HEK293T (cell line): ENCODE measurements at regions not wholly inside any gene's neighbourhood (a gene's known extent, or its start where the extent isn't known, plus 50 kb on each side); places are given as distances from the start of the nearest gene placed in this dataset.

Source experiments
- CTCF ChIA-PET: fragments of 350-600 bp; formaldehyde crosslinking; extraction: SDS; loops from one replicate; lab custom pipeline; 2021; ENCODE audit warnings: antibody characterized with exemption, inconsistent platforms; lab: Yijun Ruan, JAX
- POLR2A ChIA-PET: fragments of 350-600 bp; formaldehyde crosslinking; extraction: SDS; loops from one replicate; lab custom pipeline; 2020; ENCODE audit warnings: antibody characterized with exemption, inconsistent platforms; lab: Yijun Ruan, JAX
- DNase-seq: peaks from one replicate; pipeline ENCODE4 v3.0.0; 2012; ENCODE audit warnings: mixed read lengths; ENCODE audit errors: extremely low spot score
- ARNT ChIP-seq: fragments of 450-650 bp; IDR thresholded peaks from 2 replicates; pipeline ENCODE4 v1.6.1; 2017; ENCODE audit warnings: mild to moderate bottlenecking
- BHLHE40 ChIP-seq: fragments of 450-650 bp; IDR thresholded peaks from 2 replicates; pipeline ENCODE4 v1.6.1; 2016; ENCODE audit warnings: mild to moderate bottlenecking, moderate library complexity, borderline replicate concordance
- CTBP1 ChIP-seq: fragments of 450-650 bp; IDR thresholded peaks from 2 replicates; pipeline ENCODE4 v1.6.1; 2016; ENCODE audit warnings: borderline replicate concordance
- ELF4 ChIP-seq: fragments of 450-650 bp; IDR thresholded peaks from 2 replicates; pipeline ENCODE4 v1.6.1; 2017; ENCODE audit warnings: antibody characterized with exemption
- FOXA1 ChIP-seq: fragments of 450-650 bp; IDR thresholded peaks from 2 replicates; pipeline ENCODE4 v1.6.1; 2016; ENCODE audit warnings: mild to moderate bottlenecking
- FOXK2 ChIP-seq: fragments of 450-650 bp; IDR thresholded peaks from 2 replicates; pipeline ENCODE4 v1.6.1; 2016; ENCODE audit warnings: mild to moderate bottlenecking
- FOXM1 ChIP-seq: fragments of 450-650 bp; IDR thresholded peaks from 2 replicates; pipeline ENCODE4 v1.6.1; 2017; ENCODE audit warnings: mild to moderate bottlenecking, borderline replicate concordance
- HDGF ChIP-seq: fragments of 450-650 bp; IDR thresholded peaks from 2 replicates; pipeline ENCODE4 v1.6.1; 2017; ENCODE audit warnings: antibody characterized with exemption, borderline replicate concordance
- L3MBTL2 ChIP-seq: fragments of 450-650 bp; conservative IDR thresholded peaks from 2 replicates; pipeline ENCODE4 v1.6.1; 2016; ENCODE audit warnings: mild to moderate bottlenecking
- LEF1 ChIP-seq: fragments of 450-650 bp; IDR thresholded peaks from 2 replicates; pipeline ENCODE4 v1.6.1; 2017; ENCODE audit warnings: mild to moderate bottlenecking, borderline replicate concordance
- NFRKB ChIP-seq: fragments of 450-650 bp; IDR thresholded peaks from 2 replicates; pipeline ENCODE4 v1.6.1; 2016; ENCODE audit warnings: mild to moderate bottlenecking, moderate library complexity
- SP1 ChIP-seq: fragments of 450-650 bp; IDR thresholded peaks from 2 replicates; pipeline ENCODE4 v1.6.1; 2017
- SUZ12 ChIP-seq: fragments of 450-650 bp; IDR thresholded peaks from 2 replicates; pipeline ENCODE4 v1.6.1; 2016; ENCODE audit warnings: mild to moderate bottlenecking
- TARDBP ChIP-seq: fragments of 450-650 bp; IDR thresholded peaks from 2 replicates; pipeline ENCODE4 v1.6.1; 2016
- ZNF384 ChIP-seq: fragments of 450-650 bp; IDR thresholded peaks from 2 replicates; pipeline ENCODE4 v1.6.1; 2016
- TF ChIP-seq, protein P1 (sequence below): fragments of 450-650 bp; IDR thresholded peaks from 2 replicates; pipeline ENCODE4 v1.6.1; 2016

DNA sequence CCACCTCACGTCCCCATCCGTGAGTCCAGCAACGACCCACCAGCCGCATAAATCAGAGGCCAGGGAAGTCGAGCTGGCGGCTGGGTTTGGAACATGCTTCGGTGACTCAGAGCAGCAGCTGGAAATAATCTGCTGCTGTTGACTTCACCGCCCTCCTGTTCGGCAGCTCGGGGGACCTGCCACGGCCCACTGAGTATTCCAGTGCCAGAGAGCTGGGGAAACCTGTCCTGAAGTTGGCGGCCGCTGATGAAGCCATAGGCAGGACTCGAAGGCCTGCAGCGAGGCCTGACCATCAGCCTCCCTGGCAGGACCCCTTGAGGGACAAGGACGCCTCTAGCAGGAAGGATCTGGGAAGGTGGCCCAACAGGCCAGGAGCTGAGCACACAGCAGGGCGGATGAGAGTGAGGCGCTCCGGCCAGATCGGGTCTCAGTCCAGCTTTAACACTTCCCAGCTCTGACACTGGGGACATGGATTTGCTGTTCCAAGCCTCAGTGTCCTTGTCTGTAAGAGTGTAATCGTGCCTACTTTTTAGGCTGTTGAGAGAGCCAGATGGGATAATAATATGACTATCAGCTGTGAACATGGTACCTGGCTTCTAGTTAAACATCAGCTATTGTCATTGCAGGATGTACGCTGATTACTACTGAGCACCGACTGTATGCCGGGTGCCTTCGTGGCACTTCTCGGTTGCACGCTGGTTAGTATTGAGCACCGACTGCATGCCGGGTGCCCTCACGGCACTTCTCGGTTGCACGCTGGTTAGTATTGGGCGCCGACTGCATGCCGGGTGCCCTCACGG, 50.4 kb upstream of the CIBAR2 start:
- no peak for DNase-seq
- ChIA-PET CTCF (interaction anchor here (1.6 to 1.7 kb wide), 2 partner anchors 10 to 90 kb away, joined by 4 to 8 read pairs; no protein-coding TSS in a partner anchor), POLR2A (interaction anchor here (1.1 kb wide), 1 partner anchor 8 kb away, joined by 5 read pairs; no protein-coding TSS in a partner anchor)
- TF ChIP-seq, protein P1, sequence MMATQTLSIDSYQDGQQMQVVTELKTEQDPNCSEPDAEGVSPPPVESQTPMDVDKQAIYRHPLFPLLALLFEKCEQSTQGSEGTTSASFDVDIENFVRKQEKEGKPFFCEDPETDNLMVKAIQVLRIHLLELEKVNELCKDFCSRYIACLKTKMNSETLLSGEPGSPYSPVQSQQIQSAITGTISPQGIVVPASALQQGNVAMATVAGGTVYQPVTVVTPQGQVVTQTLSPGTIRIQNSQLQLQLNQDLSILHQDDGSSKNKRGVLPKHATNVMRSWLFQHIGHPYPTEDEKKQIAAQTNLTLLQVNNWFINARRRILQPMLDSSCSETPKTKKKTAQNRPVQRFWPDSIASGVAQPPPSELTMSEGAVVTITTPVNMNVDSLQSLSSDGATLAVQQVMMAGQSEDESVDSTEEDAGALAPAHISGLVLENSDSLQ, result no peak
- TF ChIP-seq LEF1, result no peak
- TF ChIP-seq FOXK2, result no peak
- no peak for TF ChIP-seq FOXM1
- TF ChIP-seq HDGF, result no peak
- no peak for TF ChIP-seq ZNF384
- TF ChIP-seq L3MBTL2, result no peak
- TF ChIP-seq FOXA1, result no peak
- TF ChIP-seq ARNT, result no peak
- no peak for TF ChIP-seq BHLHE40
- TF ChIP-seq SP1, result no peak
- no peak for TF ChIP-seq NFRKB
- TF ChIP-seq SUZ12, result no peak
- TF ChIP-seq TARDBP, result no peak
- no peak for TF ChIP-seq CTBP1
- TF ChIP-seq ELF4, result no peak

DNA sequence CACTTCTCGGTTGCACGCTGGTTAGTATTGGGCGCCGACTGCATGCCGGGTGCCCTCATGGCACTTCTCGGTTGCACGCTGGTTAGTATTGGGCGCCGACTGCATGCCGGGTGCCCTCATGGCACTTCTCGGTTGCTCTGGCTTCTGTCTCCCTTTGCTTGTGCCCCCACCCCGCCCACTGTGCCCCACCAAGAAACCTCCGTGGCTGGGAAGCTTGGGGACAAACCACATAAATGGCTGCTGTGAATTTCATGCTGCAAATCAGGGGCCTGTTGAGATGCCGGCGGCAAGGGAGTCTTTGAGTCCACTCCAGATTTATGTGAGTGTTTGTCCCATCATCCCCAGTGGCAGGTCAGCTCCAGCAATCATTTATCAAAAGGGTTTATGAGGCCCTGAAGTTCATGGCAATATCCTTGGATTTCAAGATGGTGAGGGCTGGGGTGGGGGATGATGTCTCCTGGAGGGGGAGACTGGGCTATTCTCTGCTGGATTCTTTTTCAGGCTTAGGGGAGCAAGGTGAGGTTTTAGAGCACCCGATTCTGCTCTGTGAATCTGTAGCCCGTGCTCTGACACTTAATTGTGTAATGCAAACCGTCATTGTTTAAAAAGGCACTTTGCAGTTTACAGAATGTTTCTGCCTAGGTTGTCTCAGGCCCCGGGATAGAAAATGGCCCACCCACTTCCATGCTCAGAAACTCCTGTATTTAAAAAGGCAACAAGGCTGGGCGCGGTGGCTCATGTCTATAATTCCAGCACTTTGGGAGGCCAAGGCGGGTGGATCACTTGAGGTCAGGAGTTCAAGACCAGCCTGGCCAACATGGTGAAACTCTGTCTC, 51.2 kb upstream of the CIBAR2 start:
- TF ChIP-seq CTBP1, result no peak
- TF ChIP-seq ELF4, result no peak
- no peak for TF ChIP-seq SP1
- no peak for TF ChIP-seq L3MBTL2
- TF ChIP-seq SUZ12, result no peak
- no peak for TF ChIP-seq LEF1
- TF ChIP-seq FOXA1, result no peak
- no peak for TF ChIP-seq BHLHE40
- no peak for TF ChIP-seq TARDBP
- TF ChIP-seq FOXM1, result no peak
- TF ChIP-seq ARNT, result no peak
- no peak for TF ChIP-seq FOXK2
- DNase-seq, result no peak
- CTCF ChIA-PET, result interaction anchor here (1.6 to 1.7 kb wide), 2 partner anchors 9 to 89 kb away, joined by 4 to 8 read pairs; no protein-coding TSS in a partner anchor
- POLR2A ChIA-PET, result interaction anchor here (1.1 kb wide), 1 partner anchor 7 kb away, joined by 5 read pairs; no protein-coding TSS in a partner anchor

DNA sequence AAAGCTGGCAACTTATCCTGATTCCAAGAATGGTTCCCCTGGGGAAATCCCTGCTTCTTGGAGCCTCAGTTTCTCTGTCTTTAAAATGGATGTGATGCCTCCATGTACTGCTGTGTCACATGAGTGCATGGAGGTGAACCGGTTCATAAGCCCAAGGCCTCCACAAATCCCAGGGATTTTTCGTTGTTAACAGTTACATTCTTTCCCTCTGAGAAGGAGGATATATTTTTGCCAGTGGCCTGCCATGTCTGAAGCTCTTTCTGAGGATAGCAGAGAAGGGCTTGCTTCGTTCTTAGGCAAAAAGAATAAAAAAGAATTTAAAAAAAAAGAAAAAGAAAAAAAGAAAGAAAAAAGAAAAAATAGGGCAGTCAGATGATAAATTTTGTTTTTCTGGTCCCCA, 52.2 kb upstream of the CIBAR2 start:
- TF ChIP-seq FOXM1 (no peak), L3MBTL2 (no peak), CTBP1 (no peak), FOXA1 (no peak), SP1 (no peak), BHLHE40 (no peak), SUZ12 (no peak), FOXK2 (no peak)
- TF ChIP-seq, protein P1, result no peak
- ChIA-PET POLR2A (no interaction called here), CTCF (no interaction called here)
- no peak for DNase-seq

DNA sequence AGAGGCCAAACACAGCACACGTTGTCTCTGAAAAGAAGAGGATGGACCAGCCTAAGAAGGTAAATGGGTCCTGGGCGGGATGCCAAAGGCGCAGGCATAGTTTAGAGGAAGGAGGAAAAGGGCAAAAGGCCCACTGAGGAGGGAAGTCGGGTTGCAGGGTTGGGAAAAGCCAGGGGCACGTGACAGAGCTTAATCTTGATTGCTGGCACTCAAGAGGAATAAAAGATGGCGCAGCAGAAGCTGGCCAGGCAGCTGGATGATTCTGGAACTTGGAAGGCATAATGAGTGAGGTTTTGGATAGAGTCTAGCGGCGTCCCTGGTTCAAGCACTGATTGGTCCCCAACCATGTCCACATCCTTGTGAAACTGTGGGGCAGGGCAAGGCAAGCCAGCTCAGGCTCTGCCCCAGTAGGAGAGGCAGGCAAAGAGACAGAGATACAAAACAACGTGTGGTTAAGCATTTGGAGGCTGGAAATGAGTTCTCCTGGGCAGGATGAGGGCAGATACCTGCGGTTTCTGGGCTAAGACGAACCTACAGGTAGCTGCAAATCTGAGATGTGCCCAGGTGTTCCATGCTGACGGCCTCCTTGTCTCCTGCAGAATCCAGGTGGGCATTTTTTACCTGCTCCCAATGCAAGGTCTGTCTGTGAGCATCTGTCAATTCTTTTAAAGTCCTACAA, 52.7 kb upstream of the CIBAR2 start:
- TF ChIP-seq ZNF384 (no peak), FOXM1 (no peak), TARDBP (no peak), NFRKB (no peak), FOXA1 (no peak), L3MBTL2 (no peak), ELF4 (no peak)
- TF ChIP-seq, protein P1, result no peak
- ChIA-PET CTCF (no interaction called here), POLR2A (no interaction called here)
- no peak for DNase-seq

DNA sequence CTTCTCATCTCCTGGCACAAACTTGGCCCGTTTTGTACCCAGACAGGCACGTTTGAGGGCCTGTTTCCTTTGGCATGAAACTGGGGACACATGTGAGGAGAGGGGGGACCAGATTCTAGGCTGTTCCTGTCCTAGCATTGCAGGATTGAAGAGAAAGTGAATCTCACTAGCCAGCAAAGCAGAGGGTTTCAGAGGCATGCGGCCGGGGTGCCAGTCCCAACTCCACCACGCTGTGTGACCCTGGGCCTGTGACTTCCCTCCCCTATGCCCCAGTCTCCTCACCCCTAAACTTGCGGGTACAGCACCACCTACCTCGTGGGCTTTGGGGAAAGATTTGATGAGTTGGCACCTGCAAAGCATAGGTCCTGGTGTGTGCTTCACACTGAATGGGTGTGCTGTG, 53.5 kb upstream of the CIBAR2 start:
- DNase-seq, result no peak
- TF ChIP-seq BHLHE40 (no peak), NFRKB (no peak), TARDBP (no peak), ZNF384 (no peak), HDGF (no peak), ARNT (no peak), FOXM1 (no peak), FOXK2 (no peak), ELF4 (no peak), SUZ12 (no peak), L3MBTL2 (no peak)
- TF ChIP-seq, protein P1, result no peak
- CTCF ChIA-PET, result no interaction called here
- POLR2A ChIA-PET, result no interaction called here
